ENCODE measurements at regions not wholly inside any gene's neighbourhood (a gene's known extent, or its start where the extent isn't known, plus 50 kb on each side); places are given as distances from the start of the nearest gene placed in this dataset.

- Histone ChIP-seq H3K9ac (ENCODE audit: low read depth in 1 of 2, low read length in 2 of 2) (no peak overlapping the region), H3K4me3 (ENCODE audit: low read depth in 1 of 3, low read length in 3 of 3) (no peak overlapping the region), H3K36me3 (ENCODE audit: control insufficient read depth in 4 of 4, insufficient read depth in 3 of 4, low read depth in 1 of 4, low read length in 3 of 4) (no peaks in the 10 kb centered on the region), H3K27ac (ENCODE audit: low read depth in 1 of 2, low read length in 2 of 2) (no peak overlapping the region), H3K27me3 (ENCODE audit: control insufficient read depth in 4 of 4, insufficient read depth in 4 of 4, low read length in 3 of 4) (no peaks in the 10 kb centered on the region), H3K9me3 (ENCODE audit: control insufficient read depth in 4 of 4, low read length in 3 of 4) (no peaks in the 10 kb centered on the region), H3K4me1 (ENCODE audit: control insufficient read depth in 4 of 4, insufficient read depth in 4 of 4, low read length in 3 of 4) (no peaks in the 10 kb centered on the region)
- TF ChIP-seq REST (IDR thresholded peaks at IDR 0.05) (no peak), RXRA (IDR thresholded peaks at IDR 0.05) (no peak), MAX (IDR thresholded peaks at IDR 0.05) (no peak), ATF3 (IDR thresholded peaks at IDR 0.05) (no peak), GABPA (IDR thresholded peaks at IDR 0.05 in 1 of 2, conservative IDR thresholded peaks at IDR 0.05 in 1 of 2) (no peak), YY1 (IDR thresholded peaks at IDR 0.05) (no peak), SP1 (IDR thresholded peaks at IDR 0.05) (no peak), NR2F2 (IDR thresholded peaks at IDR 0.05) (no peak), TAF1 (conservative IDR thresholded peaks at IDR 0.05) (no peak), RAD21 (IDR thresholded peaks at IDR 0.05) (no peak), FOXA2 (IDR thresholded peaks at IDR 0.05) (no peak), JUND (IDR thresholded peaks at IDR 0.05) (no peak), ZBTB33 (IDR thresholded peaks at IDR 0.05) (no peak), HNF4A (conservative IDR thresholded peaks at IDR 0.05) (no peak), HNF4G (IDR thresholded peaks at IDR 0.05) (no peak)
- WGBS, result 96% methylated on average over 2 of the region's 2 CpGs
- no peak for DNase-seq (ENCODE audit: low spot score)
These were observed 62.2 kb upstream of the L3MBTL4 start for GRCh38 chr18:6476880-6477279.

- H3K36me3 ChIP-seq (ENCODE audit: control insufficient read depth in 4 of 4, insufficient read depth in 3 of 4, low read depth in 1 of 4, low read length in 3 of 4), result no peaks in the 10 kb centered on the region
- H3K4me1 ChIP-seq (ENCODE audit: control insufficient read depth in 4 of 4, insufficient read depth in 4 of 4, low read length in 3 of 4), result peaks cover 0 to 5% (median under 1%) of the 10 kb centered on the region in 4 donors
- no peak overlapping the region for H3K27ac ChIP-seq (ENCODE audit: low read depth in 1 of 2, low read length in 2 of 2)
- no peak overlapping the region for H3K9ac ChIP-seq (ENCODE audit: low read depth in 1 of 2, low read length in 2 of 2)
- no peak overlapping the region for H3K4me3 ChIP-seq (ENCODE audit: low read depth in 1 of 3, low read length in 3 of 3)
- WGBS, result 83% methylated on average over 6 of the region's 6 CpGs
- H3K9me3 ChIP-seq (ENCODE audit: control insufficient read depth in 4 of 4, low read length in 3 of 4), result no peaks in the 10 kb centered on the region
- DNase-seq (ENCODE audit: low spot score), result no peak
- H3K27me3 ChIP-seq (ENCODE audit: control insufficient read depth in 4 of 4, insufficient read depth in 4 of 4, low read length in 3 of 4), result no peaks in the 10 kb centered on the region
- no peak for TF ChIP-seq TAF1 (conservative IDR thresholded peaks at IDR 0.05)
- no peak for TF ChIP-seq FOXA2 (IDR thresholded peaks at IDR 0.05)
- TF ChIP-seq HNF4G (IDR thresholded peaks at IDR 0.05), result no peak
- no peak for TF ChIP-seq MAX (IDR thresholded peaks at IDR 0.05)
- TF ChIP-seq JUND (IDR thresholded peaks at IDR 0.05), result no peak
- TF ChIP-seq RAD21 (IDR thresholded peaks at IDR 0.05), result no peak
- no peak for TF ChIP-seq EGR1 (IDR thresholded peaks at IDR 0.05; ENCODE audit: low read depth in 2 of 2)
- TF ChIP-seq REST (IDR thresholded peaks at IDR 0.05), result no peak
- TF ChIP-seq GABPA (IDR thresholded peaks at IDR 0.05 in 1 of 2, conservative IDR thresholded peaks at IDR 0.05 in 1 of 2), result no peak
- TF ChIP-seq YY1 (IDR thresholded peaks at IDR 0.05), result no peak
- TF ChIP-seq ZBTB33 (IDR thresholded peaks at IDR 0.05), result no peak
- no peak for TF ChIP-seq NR2F2 (IDR thresholded peaks at IDR 0.05)
- TF ChIP-seq FOXA1 (IDR thresholded peaks at IDR 0.05), result no peak
- no peak for TF ChIP-seq HNF4A (conservative IDR thresholded peaks at IDR 0.05)
- TF ChIP-seq RXRA (IDR thresholded peaks at IDR 0.05), result no peak
- no peak for TF ChIP-seq SP1 (IDR thresholded peaks at IDR 0.05)
- TF ChIP-seq ATF3 (IDR thresholded peaks at IDR 0.05), result no peak
These were observed 63.4 kb upstream of the L3MBTL4 start for GRCh38 chr18:6478121-6478520.
